ENCODE measurements at regions not wholly inside any gene's neighbourhood (a gene's known extent, or its start where the extent isn't known, plus 50 kb on each side); places are given as distances from the start of the nearest gene placed in this dataset.

GRCh38 chr2:129585760-129586159, 393.7 kb upstream of the RAB6C start:
- TF ChIP-seq SMAD3 (CRISPR knock-in tag; IDR thresholded peaks at IDR 0.05; ENCODE audit: borderline replicate concordance) = no peak
- no peak for TF ChIP-seq FOXK1 (CRISPR knock-in tag; IDR thresholded peaks at IDR 0.05)
- TF ChIP-seq, protein P1, sequence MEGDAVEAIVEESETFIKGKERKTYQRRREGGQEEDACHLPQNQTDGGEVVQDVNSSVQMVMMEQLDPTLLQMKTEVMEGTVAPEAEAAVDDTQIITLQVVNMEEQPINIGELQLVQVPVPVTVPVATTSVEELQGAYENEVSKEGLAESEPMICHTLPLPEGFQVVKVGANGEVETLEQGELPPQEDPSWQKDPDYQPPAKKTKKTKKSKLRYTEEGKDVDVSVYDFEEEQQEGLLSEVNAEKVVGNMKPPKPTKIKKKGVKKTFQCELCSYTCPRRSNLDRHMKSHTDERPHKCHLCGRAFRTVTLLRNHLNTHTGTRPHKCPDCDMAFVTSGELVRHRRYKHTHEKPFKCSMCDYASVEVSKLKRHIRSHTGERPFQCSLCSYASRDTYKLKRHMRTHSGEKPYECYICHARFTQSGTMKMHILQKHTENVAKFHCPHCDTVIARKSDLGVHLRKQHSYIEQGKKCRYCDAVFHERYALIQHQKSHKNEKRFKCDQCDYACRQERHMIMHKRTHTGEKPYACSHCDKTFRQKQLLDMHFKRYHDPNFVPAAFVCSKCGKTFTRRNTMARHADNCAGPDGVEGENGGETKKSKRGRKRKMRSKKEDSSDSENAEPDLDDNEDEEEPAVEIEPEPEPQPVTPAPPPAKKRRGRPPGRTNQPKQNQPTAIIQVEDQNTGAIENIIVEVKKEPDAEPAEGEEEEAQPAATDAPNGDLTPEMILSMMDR (IDR thresholded peaks at IDR 0.05) = no peak
- no peak for TF ChIP-seq ZNF138 (CRISPR knock-in tag; conservative IDR thresholded peaks at IDR 0.05)
- no peak for TF ChIP-seq HMGXB4 (CRISPR knock-in tag; IDR thresholded peaks at IDR 0.05)
- TF ChIP-seq, protein P2, sequence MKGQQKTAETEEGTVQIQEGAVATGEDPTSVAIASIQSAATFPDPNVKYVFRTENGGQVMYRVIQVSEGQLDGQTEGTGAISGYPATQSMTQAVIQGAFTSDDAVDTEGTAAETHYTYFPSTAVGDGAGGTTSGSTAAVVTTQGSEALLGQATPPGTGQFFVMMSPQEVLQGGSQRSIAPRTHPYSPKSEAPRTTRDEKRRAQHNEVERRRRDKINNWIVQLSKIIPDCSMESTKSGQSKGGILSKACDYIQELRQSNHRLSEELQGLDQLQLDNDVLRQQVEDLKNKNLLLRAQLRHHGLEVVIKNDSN (CRISPR knock-in tag; IDR thresholded peaks at IDR 0.05) = no peak
- TF ChIP-seq, protein P3, sequence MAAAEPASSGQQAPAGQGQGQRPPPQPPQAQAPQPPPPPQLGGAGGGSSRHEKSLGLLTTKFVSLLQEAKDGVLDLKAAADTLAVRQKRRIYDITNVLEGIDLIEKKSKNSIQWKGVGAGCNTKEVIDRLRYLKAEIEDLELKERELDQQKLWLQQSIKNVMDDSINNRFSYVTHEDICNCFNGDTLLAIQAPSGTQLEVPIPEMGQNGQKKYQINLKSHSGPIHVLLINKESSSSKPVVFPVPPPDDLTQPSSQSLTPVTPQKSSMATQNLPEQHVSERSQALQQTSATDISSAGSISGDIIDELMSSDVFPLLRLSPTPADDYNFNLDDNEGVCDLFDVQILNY (CRISPR knock-in tag; IDR thresholded peaks at IDR 0.05) = no peak
- TF ChIP-seq CREM (CRISPR knock-in tag; IDR thresholded peaks at IDR 0.05) = no peak
- no peak for TF ChIP-seq PRDM15 (CRISPR knock-in tag; IDR thresholded peaks at IDR 0.05)
- no peak for TF ChIP-seq MAX (CRISPR knock-in tag; IDR thresholded peaks at IDR 0.05)
- TF ChIP-seq CREB1 (CRISPR knock-in tag; IDR thresholded peaks at IDR 0.05) = no peak
- no peak for TF ChIP-seq ZNF512 (CRISPR knock-in tag; IDR thresholded peaks at IDR 0.05; ENCODE audit: borderline replicate concordance)
